ENCODE measurements at regions not wholly inside any gene's neighbourhood (a gene's known extent, or its start where the extent isn't known, plus 50 kb on each side); places are given as distances from the start of the nearest gene placed in this dataset.

GRCh38 chr14:98896449-98896848 lies 375.5 kb downstream of the BCL11B start (continued):
- no peak for TF ChIP-seq E2F4 (CRISPR knock-in tag; IDR thresholded peaks at IDR 0.05; ENCODE audit: borderline replicate concordance, low read depth)
- TF ChIP-seq ZNF263 (CRISPR knock-in tag; IDR thresholded peaks at IDR 0.05; ENCODE audit: low read depth), result no peak
- TF ChIP-seq ZNF138 (CRISPR knock-in tag; conservative IDR thresholded peaks at IDR 0.05), result no peak
- no peak for TF ChIP-seq FOXP4 (CRISPR knock-in tag; IDR thresholded peaks at IDR 0.05)
- TF ChIP-seq ARID4B (CRISPR knock-in tag; IDR thresholded peaks at IDR 0.05; ENCODE audit: borderline replicate concordance), result no peak
- no peak for TF ChIP-seq NR2C2 (CRISPR knock-in tag; IDR thresholded peaks at IDR 0.05)
- no peak for TF ChIP-seq ZNF416 (CRISPR knock-in tag; IDR thresholded peaks at IDR 0.05)

- ChIA-PET POLR2A (no interaction called here), CTCF (no interaction called here)
- no peak overlapping the region for H3K4me3 Mint-ChIP-seq
- peaks cover 20% of the 10 kb centered on the region for H3K27me3 Mint-ChIP-seq (ENCODE audit: low read depth)
- no peak for DNase-seq (ENCODE audit: low spot score)
- H3K9me3 Mint-ChIP-seq, result peaks cover 6% of the 10 kb centered on the region
- TF ChIP-seq ATF2 (CRISPR knock-in tag; IDR thresholded peaks at IDR 0.05; ENCODE audit: borderline replicate concordance, low read depth) (no peak), TEAD1 (CRISPR knock-in tag; IDR thresholded peaks at IDR 0.05) (no peak), RORB (CRISPR knock-in tag; IDR thresholded peaks at IDR 0.05) (no peak), MYBL2 (CRISPR knock-in tag; IDR thresholded peaks at IDR 0.05) (no peak), CTCF (IDR thresholded peaks at IDR 0.05) (no peak), STAT6 (CRISPR knock-in tag; conservative IDR thresholded peaks at IDR 0.05; ENCODE audit: low read depth) (no peak), HMGA2 (CRISPR knock-in tag; IDR thresholded peaks at IDR 0.05) (no peak), SOX15 (CRISPR knock-in tag; IDR thresholded peaks at IDR 0.05) (no peak), AR (CRISPR knock-in tag; IDR thresholded peaks at IDR 0.05) (no peak), MAX (CRISPR knock-in tag; IDR thresholded peaks at IDR 0.05) (no peak)
- no peaks in the 10 kb centered on the region; the same call in 1 of the 2 replicates for H3K36me3 Mint-ChIP-seq
- peaks cover 11% of the 10 kb centered on the region for H3K4me1 Mint-ChIP-seq
- no peak overlapping the region for H3K27ac Mint-ChIP-seq
- no peak for ATAC-seq
Measured at GRCh38 chr14:98897605-98898309, 374.2 kb downstream of the BCL11B start.

Measured in WTC11 (cell line).